Spleen (tissue), 11 donors: ENCODE measurements at regions not wholly inside any gene's neighbourhood (a gene's known extent, or its start where the extent isn't known, plus 50 kb on each side); places are given as distances from the start of the nearest gene placed in this dataset.

ENCODE experiments used
- DNase-seq: peaks from one replicate; pipeline ENCODE4 v3.0.0-alpha.2; 2020
- H3K27ac ChIP-seq, 8 donors: fragments of 200-600 bp; sonication (generic) in 7 of 8; 1 replicate in 4 of 8; 2 replicates in 4 of 8; pipeline versions ENCODE4 v1.5.0 to v1.8.0; 2016 to 2021; ENCODE audit warnings: inconsistent platforms in 4 of 8, mild to moderate bottlenecking in 4 of 8, moderate library complexity in 1 of 8
- H3K27me3 ChIP-seq, 7 donors: fragments of 200-600 bp; sonication (generic) in 6 of 7; replicated peaks in 1 of 7; 1 replicate in 4 of 7; 2 replicates in 3 of 7; pipeline versions ENCODE4 v1.5.0 to v1.8.0; 2016 to 2021; ENCODE audit warnings: inconsistent platforms in 3 of 7, mild to moderate bottlenecking in 1 of 7
- H3K36me3 ChIP-seq, 6 donors: fragments of 200-600 bp; sonication (generic) in 5 of 6; 1 replicate in 4 of 6; 2 replicates in 2 of 6; pipeline versions ENCODE4 v1.5.0 to v1.8.0; 2016 to 2021; ENCODE audit warnings: inconsistent platforms in 2 of 6
- H3K4me1 ChIP-seq, 6 donors: fragments of 200-600 bp; sonication (generic) in 5 of 6; 1 replicate in 3 of 6; 2 replicates in 3 of 6; pipeline versions ENCODE4 v1.5.0 to v1.8.0; 2016 to 2021; ENCODE audit warnings: inconsistent platforms in 3 of 6
- H3K4me3 ChIP-seq, 8 donors: fragments of 200-600 bp; sonication (generic) in 7 of 8; 1 replicate in 4 of 8; 2 replicates in 4 of 8; pipeline versions ENCODE4 v1.5.0 to v1.8.0; 2016 to 2021; ENCODE audit warnings: inconsistent platforms in 4 of 8, mild to moderate bottlenecking in 4 of 8, moderate library complexity in 2 of 8
- H3K9me3 ChIP-seq, 8 donors: fragments of 200-600 bp; sonication (generic) in 7 of 8; 1 replicate in 4 of 8; 2 replicates in 4 of 8; pipeline versions ENCODE4 v1.5.0 to v1.8.0; 2016 to 2021; ENCODE audit warnings: inconsistent platforms in 4 of 8
- POLR2A ChIP-seq, 3 donors: fragments of 450-650 bp; IDR thresholded peaks; one replicate each; pipeline ENCODE4 v1.5.1; 2017; ENCODE audit warnings: antibody characterized with exemption in 3 of 3, mild to moderate bottlenecking in 1 of 3
- POLR2AphosphoS5 ChIP-seq, 3 donors: sonication (generic); formaldehyde crosslinking; IDR thresholded peaks; one replicate each; pipeline ENCODE4 v1.5.1; 2017; ENCODE audit warnings: antibody characterized with exemption in 3 of 3
- WGBS, 5 donors: extraction: QIAGEN DNeasy Blood & Tissue Kit in 3 of 5; methylation state at CpG; one replicate each; pipeline versions ENCODE4 v1.1.5 to v1.1.7; 2013 to 2018; 5-methylcytosine and 5-hydroxymethylcytosine counted together
- intact Hi-C: fragments of 100-400 bp; cut with DNase I; formaldehyde crosslinking; loops from one replicate; pipeline ENCODE4 v1.15.0; 2023; ENCODE audit warnings: low total_unique reads
- TF ChIP-seq, protein P1 (sequence below), 11 experiments: fragments of 200-600 bp in 7 of 11; fragments of 450-650 bp in 4 of 11; sonication (generic) in 4 of 11; IDR thresholded peaks in 8 of 11; conservative IDR thresholded peaks in 3 of 11; 1 replicate in 7 of 11; 2 replicates in 4 of 11; pipeline versions ENCODE4 v1.4.0 to v1.8.0; 2016 to 2021; ENCODE audit warnings: antibody characterized with exemption in 11 of 11, inconsistent platforms in 4 of 11, mild to moderate bottlenecking in 1 of 11
- donor health status: healthy with polysubstance abuse.
- donor health status: DM: no; HTN: no; CAD: no; lungs with moderate emphysema.
- donor health status: DM: no; HTN: no; CAD: no.
- donor health status: Bipolar disorder and iron deficiency.
- donor health status: healthy.
- donor health status: DM: no; HTN: no; CAD: no.
- donor health status: DM: yes; HTN: yes; CAD: no.

DNA sequence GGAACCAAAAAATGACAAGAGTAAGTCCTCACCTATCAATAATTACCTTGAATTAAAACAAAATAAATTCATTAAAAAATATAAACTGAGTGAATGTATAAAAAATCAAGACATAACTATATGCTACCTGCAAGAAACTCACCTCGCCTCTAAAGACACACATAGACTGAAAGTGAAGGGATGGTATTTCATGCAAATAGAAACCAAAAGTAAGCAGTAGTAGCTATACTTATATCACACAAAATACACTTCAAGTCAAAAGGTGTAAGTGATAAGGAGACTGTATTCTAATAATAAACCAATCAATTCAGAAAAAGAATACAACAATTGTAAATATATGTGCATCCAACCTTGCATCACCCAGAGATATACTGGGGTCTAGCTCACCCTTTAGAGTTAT lies 332.6 kb downstream of the SH2D4B start:
- no peak for DNase-seq
- H3K4me1 ChIP-seq, result no peaks in the 10 kb centered on the region
- no peaks in the 10 kb centered on the region for H3K27me3 ChIP-seq
- H3K4me3 ChIP-seq, result no peak overlapping the region
- 69 to 89% (median 83%) methylated on average over 1 of the region's 1 CpG for WGBS, 5 donors
- peaks cover 0 to 22% (median 11%) of the 10 kb centered on the region in 8 donors for H3K9me3 ChIP-seq
- intact Hi-C loops, result no loop called here
- H3K27ac ChIP-seq, result no peak overlapping the region
- TF ChIP-seq POLR2A (IDR thresholded peaks at IDR 0.05), result no peak
- TF ChIP-seq POLR2AphosphoS5 (IDR thresholded peaks at IDR 0.05), result no peak
- TF ChIP-seq, protein P1, sequence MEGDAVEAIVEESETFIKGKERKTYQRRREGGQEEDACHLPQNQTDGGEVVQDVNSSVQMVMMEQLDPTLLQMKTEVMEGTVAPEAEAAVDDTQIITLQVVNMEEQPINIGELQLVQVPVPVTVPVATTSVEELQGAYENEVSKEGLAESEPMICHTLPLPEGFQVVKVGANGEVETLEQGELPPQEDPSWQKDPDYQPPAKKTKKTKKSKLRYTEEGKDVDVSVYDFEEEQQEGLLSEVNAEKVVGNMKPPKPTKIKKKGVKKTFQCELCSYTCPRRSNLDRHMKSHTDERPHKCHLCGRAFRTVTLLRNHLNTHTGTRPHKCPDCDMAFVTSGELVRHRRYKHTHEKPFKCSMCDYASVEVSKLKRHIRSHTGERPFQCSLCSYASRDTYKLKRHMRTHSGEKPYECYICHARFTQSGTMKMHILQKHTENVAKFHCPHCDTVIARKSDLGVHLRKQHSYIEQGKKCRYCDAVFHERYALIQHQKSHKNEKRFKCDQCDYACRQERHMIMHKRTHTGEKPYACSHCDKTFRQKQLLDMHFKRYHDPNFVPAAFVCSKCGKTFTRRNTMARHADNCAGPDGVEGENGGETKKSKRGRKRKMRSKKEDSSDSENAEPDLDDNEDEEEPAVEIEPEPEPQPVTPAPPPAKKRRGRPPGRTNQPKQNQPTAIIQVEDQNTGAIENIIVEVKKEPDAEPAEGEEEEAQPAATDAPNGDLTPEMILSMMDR (IDR thresholded peaks at IDR 0.05 in 8 of 11, conservative IDR thresholded peaks at IDR 0.05 in 3 of 11), result no peak
- no peaks in the 10 kb centered on the region for H3K36me3 ChIP-seq

- intact Hi-C loops, result no loop called here
- H3K9me3 ChIP-seq, result peaks cover 0 to 20% (median 11%) of the 10 kb centered on the region in 8 donors
- DNase-seq, result no peak
Measured at GRCh38 chr10:80871083-80871482, 333.4 kb downstream of the SH2D4B start.

DNA sequence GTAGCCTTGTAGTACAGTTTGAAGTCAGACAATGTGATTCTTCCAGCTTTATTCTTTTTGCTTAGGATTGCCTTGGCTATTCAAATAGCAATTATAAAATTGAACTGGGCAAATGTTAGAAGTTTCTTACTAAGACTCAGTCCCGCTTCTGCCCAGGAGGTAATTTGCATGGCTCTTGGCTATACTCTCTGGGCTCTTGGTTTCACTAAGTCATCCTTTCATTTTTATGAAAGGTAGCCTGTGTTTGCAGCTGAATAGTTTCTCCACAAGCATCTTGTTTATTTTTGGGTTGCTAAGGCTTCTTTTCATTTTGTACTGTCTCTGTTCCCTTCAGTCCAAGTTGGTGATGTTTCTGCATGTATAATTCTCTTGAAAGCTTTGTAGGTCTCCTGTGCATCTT lies 340.6 kb downstream of the SH2D4B start:
- WGBS, 5 donors, result 88 to 97% (median 94%) methylated on average over 1 of the region's 1 CpG
- Histone ChIP-seq H3K36me3 (no peaks in the 10 kb centered on the region), H3K4me1 (no peaks in the 10 kb centered on the region), H3K27me3 (no peaks in the 10 kb centered on the region), H3K9me3 (peaks cover 0 to 6% (median under 1%) of the 10 kb centered on the region in 8 donors), H3K4me3 (no peak overlapping the region), H3K27ac (no peak overlapping the region)
- intact Hi-C loops, result no loop called here
- TF ChIP-seq POLR2A (IDR thresholded peaks at IDR 0.05) (no peak), POLR2AphosphoS5 (IDR thresholded peaks at IDR 0.05) (no peak)
- TF ChIP-seq, protein P1 (IDR thresholded peaks at IDR 0.05 in 8 of 11, conservative IDR thresholded peaks at IDR 0.05 in 3 of 11), result no peak
- DNase-seq, result no peak

More at GRCh38 chr10:80871083-80871482, 333.4 kb downstream of the SH2D4B start:
- Histone ChIP-seq H3K27me3 (no peaks in the 10 kb centered on the region), H3K4me1 (no peaks in the 10 kb centered on the region), H3K36me3 (no peaks in the 10 kb centered on the region), H3K27ac (no peak overlapping the region), H3K4me3 (no peak overlapping the region)
- TF ChIP-seq, protein P1 (IDR thresholded peaks at IDR 0.05 in 8 of 11, conservative IDR thresholded peaks at IDR 0.05 in 3 of 11), result no peak
- no peak for TF ChIP-seq POLR2AphosphoS5 (IDR thresholded peaks at IDR 0.05)
- TF ChIP-seq POLR2A (IDR thresholded peaks at IDR 0.05), result no peak

GRCh38 chr10:80890146-80890545 lies 352.4 kb downstream of the SH2D4B start:
- no peak for TF ChIP-seq POLR2AphosphoS5 (IDR thresholded peaks at IDR 0.05)
- TF ChIP-seq POLR2A (IDR thresholded peaks at IDR 0.05), result no peak
- TF ChIP-seq, protein P1 (IDR thresholded peaks at IDR 0.05 in 8 of 11, conservative IDR thresholded peaks at IDR 0.05 in 3 of 11), result no peak
- Histone ChIP-seq H3K27ac (no peak overlapping the region), H3K27me3 (no peaks in the 10 kb centered on the region), H3K9me3 (peaks cover 0 to 4% (median 0%) of the 10 kb centered on the region in 8 donors), H3K36me3 (no peaks in the 10 kb centered on the region), H3K4me3 (no peak overlapping the region), H3K4me1 (no peaks in the 10 kb centered on the region)
- no peak for DNase-seq
- WGBS, 5 donors, result 72 to 95% (median 83%) methylated on average over 1 of the region's 1 CpG
- intact Hi-C loops, result no loop called here
